ENCODE measurements at regions not wholly inside any gene's neighbourhood (a gene's known extent, or its start where the extent isn't known, plus 50 kb on each side); places are given as distances from the start of the nearest gene placed in this dataset.

DNA sequence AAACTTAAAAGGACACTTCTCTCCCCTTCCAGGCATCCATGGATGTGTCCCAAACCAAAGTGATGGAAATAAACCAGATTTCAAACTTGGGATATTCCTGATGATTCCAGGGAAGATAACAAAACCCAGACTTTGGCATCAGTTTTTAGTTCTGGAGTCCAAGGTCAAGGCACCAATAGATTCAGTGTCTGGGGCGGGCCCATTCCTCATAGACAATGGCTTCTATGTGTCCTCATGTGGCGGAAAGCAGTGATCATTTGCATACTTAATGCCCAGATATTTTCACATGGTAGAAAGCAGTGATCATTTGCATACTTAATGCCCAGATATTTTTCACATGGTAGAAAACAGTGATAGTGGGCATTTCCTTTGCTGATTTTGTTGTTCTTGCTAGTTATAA, 151.4 kb upstream of the DAP start:
- no peak for DNase-seq

DNA sequence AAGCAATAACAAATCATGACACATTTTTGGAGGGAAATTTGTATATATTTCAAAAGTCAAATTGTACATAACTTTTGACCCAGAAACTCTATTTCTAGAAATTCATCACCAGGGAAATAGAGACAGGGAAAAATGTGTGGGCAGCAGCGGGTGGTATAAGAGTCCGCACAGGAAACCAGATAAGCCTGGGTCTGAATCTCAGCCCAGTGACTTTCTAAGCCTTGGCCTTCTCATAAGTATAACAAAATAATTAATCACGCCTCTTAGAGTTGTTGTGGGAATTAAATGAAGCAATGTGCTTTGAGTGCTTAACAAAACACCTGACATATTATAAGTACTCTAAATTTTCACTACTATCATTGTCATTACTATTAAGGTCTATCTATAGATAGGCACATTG, 149.2 kb upstream of the DAP start:
- Histone ChIP-seq H3K27ac (no peak overlapping the region), H3K4me3 (no peak overlapping the region), H3K36me3 (no peaks in the 10 kb centered on the region), H3K4me1 (no peaks in the 10 kb centered on the region), H3K27me3 (no peaks in the 10 kb centered on the region), H3K9me3 (no peaks in the 10 kb centered on the region)
- TF ChIP-seq, protein P1, sequence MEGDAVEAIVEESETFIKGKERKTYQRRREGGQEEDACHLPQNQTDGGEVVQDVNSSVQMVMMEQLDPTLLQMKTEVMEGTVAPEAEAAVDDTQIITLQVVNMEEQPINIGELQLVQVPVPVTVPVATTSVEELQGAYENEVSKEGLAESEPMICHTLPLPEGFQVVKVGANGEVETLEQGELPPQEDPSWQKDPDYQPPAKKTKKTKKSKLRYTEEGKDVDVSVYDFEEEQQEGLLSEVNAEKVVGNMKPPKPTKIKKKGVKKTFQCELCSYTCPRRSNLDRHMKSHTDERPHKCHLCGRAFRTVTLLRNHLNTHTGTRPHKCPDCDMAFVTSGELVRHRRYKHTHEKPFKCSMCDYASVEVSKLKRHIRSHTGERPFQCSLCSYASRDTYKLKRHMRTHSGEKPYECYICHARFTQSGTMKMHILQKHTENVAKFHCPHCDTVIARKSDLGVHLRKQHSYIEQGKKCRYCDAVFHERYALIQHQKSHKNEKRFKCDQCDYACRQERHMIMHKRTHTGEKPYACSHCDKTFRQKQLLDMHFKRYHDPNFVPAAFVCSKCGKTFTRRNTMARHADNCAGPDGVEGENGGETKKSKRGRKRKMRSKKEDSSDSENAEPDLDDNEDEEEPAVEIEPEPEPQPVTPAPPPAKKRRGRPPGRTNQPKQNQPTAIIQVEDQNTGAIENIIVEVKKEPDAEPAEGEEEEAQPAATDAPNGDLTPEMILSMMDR (IDR thresholded peaks at IDR 0.05), result no peak
- DNase-seq, result no peak
- intact Hi-C loops (cut with DNase I; ENCODE audit: low total_unique reads), result no loop called here

More for the DNA sequence above, 151.4 kb upstream of the DAP start:
- no peak overlapping the region for H3K4me3 ChIP-seq
- H3K27me3 ChIP-seq, result no peaks in the 10 kb centered on the region
- TF ChIP-seq, protein P1 (IDR thresholded peaks at IDR 0.05), result no peak
- no peaks in the 10 kb centered on the region for H3K9me3 ChIP-seq
- intact Hi-C loops (cut with DNase I; ENCODE audit: low total_unique reads), result no loop called here
- H3K36me3 ChIP-seq, result no peaks in the 10 kb centered on the region
- no peaks in the 10 kb centered on the region for H3K4me1 ChIP-seq
- no peak overlapping the region for H3K27ac ChIP-seq

DNA sequence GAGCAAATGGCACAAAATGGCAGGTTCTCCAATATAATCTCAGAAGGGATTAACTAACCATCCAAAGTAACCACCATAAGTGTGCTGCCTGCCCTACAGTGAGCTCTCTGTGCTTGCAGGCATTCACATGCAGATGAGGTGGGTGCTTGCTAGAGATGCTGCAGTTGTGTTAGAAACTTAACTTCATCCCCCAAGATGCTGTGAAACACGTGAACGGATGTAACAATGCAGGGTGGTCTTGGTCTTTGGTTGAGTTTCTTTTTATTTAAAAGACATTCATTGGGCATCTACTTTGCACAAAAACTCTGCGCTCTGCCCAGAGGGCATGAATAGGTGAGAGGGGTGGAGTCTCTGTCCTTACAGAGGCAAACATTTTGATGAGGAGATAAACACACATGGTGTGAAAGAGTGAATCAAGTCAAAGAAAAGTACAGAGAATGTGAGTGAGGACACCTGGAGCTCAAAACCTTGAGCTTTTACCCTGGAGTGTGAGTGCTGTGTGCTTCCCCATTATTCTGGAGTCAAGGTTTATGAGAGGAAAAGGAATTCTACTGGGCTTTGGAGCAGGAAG, 143.9 kb upstream of the DAP start:
- no peak overlapping the region for H3K4me3 ChIP-seq
- H3K27me3 ChIP-seq, result no peaks in the 10 kb centered on the region
- no peaks in the 10 kb centered on the region for H3K36me3 ChIP-seq
- TF ChIP-seq, protein P1 (IDR thresholded peaks at IDR 0.05), result no peak
- no peak overlapping the region for H3K27ac ChIP-seq
- no peaks in the 10 kb centered on the region for H3K9me3 ChIP-seq
- intact Hi-C loops (cut with DNase I; ENCODE audit: low total_unique reads), result no loop called here
- no peak for DNase-seq
- H3K4me1 ChIP-seq, result no peaks in the 10 kb centered on the region

DNA sequence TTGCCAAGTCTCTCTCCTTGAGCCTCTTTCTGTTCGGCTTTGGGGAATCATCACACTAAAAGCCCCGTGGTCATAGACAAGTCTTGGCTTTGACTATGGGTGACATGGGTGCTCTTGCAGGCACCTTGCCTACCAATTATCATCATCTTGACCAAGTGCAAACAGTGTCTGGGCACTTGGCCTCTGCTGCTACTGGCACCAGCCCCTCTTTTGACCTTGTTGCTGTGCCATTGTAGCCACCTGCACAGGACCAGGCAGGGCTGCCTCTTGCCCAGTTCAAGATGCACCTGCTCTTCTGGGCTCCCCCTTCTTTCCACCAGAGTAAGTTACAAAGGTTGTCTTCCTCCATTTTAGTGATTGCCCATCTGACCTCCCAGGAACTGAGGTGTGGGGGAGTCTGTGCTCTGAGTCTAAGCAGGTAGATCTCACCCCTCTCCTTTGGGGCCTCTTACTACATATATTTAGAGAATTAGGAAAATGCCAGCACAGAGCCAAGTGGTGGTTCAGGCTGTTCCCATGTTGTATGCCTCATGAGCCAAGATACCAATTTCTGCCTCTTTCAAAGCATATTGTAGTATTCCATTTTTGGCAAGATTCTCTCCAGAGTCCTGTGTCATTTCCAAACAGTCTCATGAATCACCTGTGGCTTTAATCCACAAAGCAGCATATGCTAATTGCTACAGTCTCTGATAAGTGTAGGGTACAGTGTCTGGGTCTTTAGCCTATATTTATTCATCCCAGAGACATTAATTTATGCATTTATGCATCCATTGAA, 142.9 kb upstream of the DAP start:
- Histone ChIP-seq H3K4me3 (no peak overlapping the region), H3K36me3 (no peaks in the 10 kb centered on the region), H3K27me3 (no peaks in the 10 kb centered on the region), H3K27ac (no peak overlapping the region), H3K9me3 (no peaks in the 10 kb centered on the region), H3K4me1 (no peaks in the 10 kb centered on the region)
- intact Hi-C loops (cut with DNase I; ENCODE audit: low total_unique reads), result no loop called here
- TF ChIP-seq, protein P1 (IDR thresholded peaks at IDR 0.05), result no peak
- DNase-seq, result no peak

DNA sequence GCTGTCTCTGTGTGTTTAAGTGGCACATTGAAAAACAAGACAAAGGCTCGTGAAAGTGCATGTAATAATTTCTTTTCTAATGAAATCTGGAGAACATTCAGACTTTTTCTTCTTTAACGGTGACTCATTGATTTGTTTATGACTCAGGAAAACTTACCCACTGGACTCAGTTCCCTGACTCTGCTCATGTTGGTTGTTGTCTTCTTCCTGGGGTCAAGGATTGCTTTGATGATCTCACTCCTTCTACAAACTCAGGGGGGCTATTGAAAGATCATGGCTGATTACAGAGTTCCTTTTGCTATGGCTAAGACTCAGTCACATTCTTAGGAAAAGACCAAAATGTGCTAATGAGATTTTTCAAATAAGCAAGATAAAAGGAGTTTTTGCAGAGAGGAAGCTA, 141.1 kb upstream of the DAP start:
- no peaks in the 10 kb centered on the region for H3K36me3 ChIP-seq
- no peaks in the 10 kb centered on the region for H3K9me3 ChIP-seq
- no peak overlapping the region for H3K27ac ChIP-seq
- intact Hi-C loops (cut with DNase I; ENCODE audit: low total_unique reads), result no loop called here
- no peaks in the 10 kb centered on the region for H3K27me3 ChIP-seq
- H3K4me1 ChIP-seq, result no peaks in the 10 kb centered on the region
- H3K4me3 ChIP-seq, result no peak overlapping the region
- TF ChIP-seq, protein P1 (IDR thresholded peaks at IDR 0.05), result no peak
- DNase-seq, result no peak

Data from tibial artery (tissue), 4 donors.